ENCODE measurements at regions not wholly inside any gene's neighbourhood (a gene's known extent, or its start where the extent isn't known, plus 50 kb on each side); places are given as distances from the start of the nearest gene placed in this dataset.

GRCh38 chr7:12004581-12004980, 172.6 kb upstream of the THSD7A start:
- no peak for DNase-seq (ENCODE audit: low read depth)

GRCh38 chr7:12007576-12007975, 175.6 kb upstream of the THSD7A start:
- no peak for DNase-seq (ENCODE audit: low read depth)

- DNase-seq (ENCODE audit: low read depth): no peak
Observed at GRCh38 chr7:12013983-12014382, 182.0 kb upstream of the THSD7A start.

- DNase-seq (ENCODE audit: low read depth): no peak
Observed at GRCh38 chr7:12016439-12016838, 184.4 kb upstream of the THSD7A start.

GRCh38 chr7:12017046-12017445, 185.0 kb upstream of the THSD7A start:
- DNase-seq (ENCODE audit: low read depth): no peak

- DNase-seq (ENCODE audit: low read depth): peak; percentile 40
Observed at GRCh38 chr7:12022011-12022410, 189.1 kb upstream of the TMEM106B start.

GRCh38 chr7:12025246-12025645, 185.8 kb upstream of the TMEM106B start:
- peak; percentile 74 for DNase-seq (ENCODE audit: low read depth)

- peak; percentile 66 for DNase-seq (ENCODE audit: low read depth)
Observed at GRCh38 chr7:12028508-12028907, 182.6 kb upstream of the TMEM106B start.

GRCh38 chr7:12030116-12030515, 181.0 kb upstream of the TMEM106B start:
- peak; percentile 70 for DNase-seq (ENCODE audit: low read depth)

GRCh38 chr7:12031186-12031585, 179.9 kb upstream of the TMEM106B start:
- peak; percentile 41 for DNase-seq (ENCODE audit: low read depth)

GRCh38 chr7:12031638-12032037, 179.5 kb upstream of the TMEM106B start:
- DNase-seq (ENCODE audit: low read depth): peak; percentile 55

- no peak for DNase-seq (ENCODE audit: low read depth)
Observed at GRCh38 chr7:12032146-12032545, 178.9 kb upstream of the TMEM106B start.

- DNase-seq (ENCODE audit: low read depth): peak; percentile 29
Observed at GRCh38 chr7:12043457-12043856, 167.6 kb upstream of the TMEM106B start.

GRCh38 chr7:12052211-12052610, 158.9 kb upstream of the TMEM106B start:
- DNase-seq (ENCODE audit: low read depth): peak; percentile 73

GRCh38 chr7:12053561-12053960, 157.5 kb upstream of the TMEM106B start:
- no peak for DNase-seq (ENCODE audit: low read depth)

- DNase-seq (ENCODE audit: low read depth): no peak
Observed at GRCh38 chr7:12054830-12055229, 156.3 kb upstream of the TMEM106B start.

GRCh38 chr7:12056381-12056780, 154.7 kb upstream of the TMEM106B start:
- DNase-seq (ENCODE audit: low read depth): peak; percentile 50

- DNase-seq (ENCODE audit: low read depth): no peak
Observed at GRCh38 chr7:12056977-12057376, 154.1 kb upstream of the TMEM106B start.

- no peak for DNase-seq (ENCODE audit: low read depth)
Observed at GRCh38 chr7:12062062-12062461, 149.0 kb upstream of the TMEM106B start.

GRCh38 chr7:12064586-12065127, 146.4 kb upstream of the TMEM106B start:
- no peak for DNase-seq (ENCODE audit: low read depth)

- DNase-seq (ENCODE audit: low read depth): no peak
Observed at GRCh38 chr7:12066004-12066403, 145.1 kb upstream of the TMEM106B start.

- no peak for DNase-seq (ENCODE audit: low read depth)
Observed at GRCh38 chr7:12066521-12066920, 144.6 kb upstream of the TMEM106B start.

GRCh38 chr7:12067156-12067831, 143.8 kb upstream of the TMEM106B start:
- DNase-seq (ENCODE audit: low read depth): peak; percentile 65

- no peak for DNase-seq (ENCODE audit: low read depth)
Observed at GRCh38 chr7:12069757-12070156, 141.3 kb upstream of the TMEM106B start.

Measured in amniotic epithelial cell (primary cell).